Vagina (tissue), 2 donors: ENCODE measurements at regions not wholly inside any gene's neighbourhood (a gene's known extent, or its start where the extent isn't known, plus 50 kb on each side); places are given as distances from the start of the nearest gene placed in this dataset.
"Not testable (repeated sequence)": the region's sequence is repeated elsewhere in the genome, so short reads cannot be mapped to it uniquely, and the experiment has no call there.

ENCODE experiments used
- DNase-seq, 2 donors: peaks; one replicate each; pipeline ENCODE4 v3.0.0-alpha.2; 2017; ENCODE audit errors: extremely low spot score in 2 of 2
- H3K27ac ChIP-seq: fragments of 200-600 bp; sonication (generic); one replicate; pipeline ENCODE4 v1.5.1; 2019
- H3K27me3 ChIP-seq: fragments of 200-600 bp; sonication (generic); one replicate; pipeline ENCODE4 v1.5.1; 2019
- H3K36me3 ChIP-seq, 2 donors: fragments of 200-600 bp; sonication (generic); one replicate each; pipeline ENCODE4 v1.5.1; 2017 to 2019
- H3K4me1 ChIP-seq: fragments of 200-600 bp; sonication (generic); one replicate; pipeline ENCODE4 v1.5.1; 2019
- H3K4me3 ChIP-seq, 2 donors: fragments of 200-600 bp; sonication (generic); 1 replicate in 1 of 2; 2 replicates in 1 of 2; pipeline ENCODE4 v1.5.1; 2016 to 2019
- H3K9me3 ChIP-seq: fragments of 200-600 bp; sonication (generic); one replicate; pipeline ENCODE4 v1.5.1; 2019
- CTCF ChIP-seq, 3 experiments: fragments of 450-650 bp in 2 of 3; fragments of 200-600 bp in 1 of 3; sonication (generic) in 1 of 3; IDR thresholded peaks; one replicate each; pipeline ENCODE4 v1.5.1; 2017 to 2019; ENCODE audit warnings: antibody characterized with exemption in 3 of 3, mild to moderate bottlenecking in 2 of 3, moderate library complexity in 2 of 3
- POLR2A ChIP-seq, 2 donors: fragments of 450-650 bp; IDR thresholded peaks; one replicate each; pipeline ENCODE4 v1.6.1; 2017; ENCODE audit warnings: antibody characterized with exemption in 2 of 2, mild to moderate bottlenecking in 2 of 2, moderate library complexity in 2 of 2
- POLR2AphosphoS5 ChIP-seq, 2 donors: sonication (generic); formaldehyde crosslinking; IDR thresholded peaks; one replicate each; pipeline ENCODE4 v1.9.0; 2017; ENCODE audit warnings: antibody characterized with exemption in 2 of 2, mild to moderate bottlenecking in 2 of 2, low read depth in 1 of 2; ENCODE audit not compliant: insufficient read depth in 1 of 2
- intact Hi-C: fragments of 100-400 bp; cut with DNase I; formaldehyde crosslinking; loops from one replicate; pipeline ENCODE4 v1.15.1; 2023

GRCh38 chr13:21308906-21309305 is 132.4 kb downstream of the MRPL57 start:
- H3K9me3 ChIP-seq: no peaks in the 10 kb centered on the region
- H3K36me3 ChIP-seq: peaks cover 0 to 3% of the 10 kb centered on the region in 2 donors
- H3K27me3 ChIP-seq: no peaks in the 10 kb centered on the region
- H3K4me1 ChIP-seq: no peaks in the 10 kb centered on the region
- DNase-seq: no peak
- H3K27ac ChIP-seq: no peak overlapping the region
- no peak overlapping the region for H3K4me3 ChIP-seq
- no peak for TF ChIP-seq POLR2AphosphoS5 (IDR thresholded peaks at IDR 0.05; ENCODE audit: insufficient read depth in 1 of 2, low read depth in 1 of 2)
- TF ChIP-seq CTCF (IDR thresholded peaks at IDR 0.05): no peak
- TF ChIP-seq POLR2A (IDR thresholded peaks at IDR 0.05): no peak
- intact Hi-C loops: no loop called here

GRCh38 chr13:21309542-21310172 is 133.2 kb downstream of the MRPL57 start:
- Histone ChIP-seq H3K4me3 (no peak overlapping the region), H3K9me3 (no peaks in the 10 kb centered on the region), H3K4me1 (no peaks in the 10 kb centered on the region), H3K36me3 (peaks cover 0 to under 1% of the 10 kb centered on the region in 2 donors), H3K27ac (no peak overlapping the region), H3K27me3 (no peaks in the 10 kb centered on the region)
- no peak for DNase-seq
- intact Hi-C loops: no loop called here
- no peak for TF ChIP-seq CTCF (IDR thresholded peaks at IDR 0.05)
- TF ChIP-seq POLR2AphosphoS5 (IDR thresholded peaks at IDR 0.05; ENCODE audit: insufficient read depth in 1 of 2, low read depth in 1 of 2): no peak
- no peak for TF ChIP-seq POLR2A (IDR thresholded peaks at IDR 0.05)

GRCh38 chr13:21310220-21310619 is 133.8 kb downstream of the MRPL57 start:
- Histone ChIP-seq H3K27me3 (no peaks in the 10 kb centered on the region), H3K4me1 (no peaks in the 10 kb centered on the region), H3K4me3 (no peak overlapping the region), H3K36me3 (no peaks in the 10 kb centered on the region), H3K27ac (no peak overlapping the region), H3K9me3 (no peaks in the 10 kb centered on the region)
- intact Hi-C loops: no loop called here
- no peak for TF ChIP-seq POLR2AphosphoS5 (IDR thresholded peaks at IDR 0.05; ENCODE audit: insufficient read depth in 1 of 2, low read depth in 1 of 2)
- TF ChIP-seq POLR2A (IDR thresholded peaks at IDR 0.05): no peak
- DNase-seq: no peak

- H3K9me3 ChIP-seq, intact Hi-C loops, H3K4me1 ChIP-seq, H3K27ac ChIP-seq, H3K4me3 ChIP-seq, DNase-seq, H3K27me3 ChIP-seq, H3K36me3 ChIP-seq: not testable (repeated sequence)
These were observed 138.5 kb downstream of the MRPL57 start for GRCh38 chr13:21314976-21315375.

GRCh38 chr13:21316376-21316775 is 139.9 kb downstream of the MRPL57 start:
- no peaks in the 10 kb centered on the region for H3K27me3 ChIP-seq
- H3K27ac ChIP-seq: no peak overlapping the region
- TF ChIP-seq POLR2A (IDR thresholded peaks at IDR 0.05) (no peak), CTCF (IDR thresholded peaks at IDR 0.05) (no peak), POLR2AphosphoS5 (IDR thresholded peaks at IDR 0.05; ENCODE audit: insufficient read depth in 1 of 2, low read depth in 1 of 2) (no peak)
- H3K9me3 ChIP-seq: no peaks in the 10 kb centered on the region
- intact Hi-C loops: no loop called here
- H3K4me1 ChIP-seq: no peaks in the 10 kb centered on the region
- no peak overlapping the region for H3K4me3 ChIP-seq
- H3K36me3 ChIP-seq: no peaks in the 10 kb centered on the region
- no peak for DNase-seq

- no peaks in the 10 kb centered on the region for H3K4me1 ChIP-seq
- no peaks in the 10 kb centered on the region for H3K9me3 ChIP-seq
- TF ChIP-seq POLR2AphosphoS5 (IDR thresholded peaks at IDR 0.05; ENCODE audit: insufficient read depth in 1 of 2, low read depth in 1 of 2) (no peak), CTCF (IDR thresholded peaks at IDR 0.05) (no peak), POLR2A (IDR thresholded peaks at IDR 0.05) (no peak)
- DNase-seq: no peak
- H3K4me3 ChIP-seq: peak overlapping the region; percentile 17 to 24
- intact Hi-C loops: no loop called here
- no peaks in the 10 kb centered on the region for H3K36me3 ChIP-seq
- no peak overlapping the region for H3K27ac ChIP-seq
- no peaks in the 10 kb centered on the region for H3K27me3 ChIP-seq
These were observed 140.1 kb downstream of the ZDHHC20 start for GRCh38 chr13:21318891-21319532.
